ENCODE measurements at regions not wholly inside any gene's neighbourhood (a gene's known extent, or its start where the extent isn't known, plus 50 kb on each side); places are given as distances from the start of the nearest gene placed in this dataset.
"Not testable (repeated sequence)": the region's sequence is repeated elsewhere in the genome, so short reads cannot be mapped to it uniquely, and the experiment has no call there.

DNA sequence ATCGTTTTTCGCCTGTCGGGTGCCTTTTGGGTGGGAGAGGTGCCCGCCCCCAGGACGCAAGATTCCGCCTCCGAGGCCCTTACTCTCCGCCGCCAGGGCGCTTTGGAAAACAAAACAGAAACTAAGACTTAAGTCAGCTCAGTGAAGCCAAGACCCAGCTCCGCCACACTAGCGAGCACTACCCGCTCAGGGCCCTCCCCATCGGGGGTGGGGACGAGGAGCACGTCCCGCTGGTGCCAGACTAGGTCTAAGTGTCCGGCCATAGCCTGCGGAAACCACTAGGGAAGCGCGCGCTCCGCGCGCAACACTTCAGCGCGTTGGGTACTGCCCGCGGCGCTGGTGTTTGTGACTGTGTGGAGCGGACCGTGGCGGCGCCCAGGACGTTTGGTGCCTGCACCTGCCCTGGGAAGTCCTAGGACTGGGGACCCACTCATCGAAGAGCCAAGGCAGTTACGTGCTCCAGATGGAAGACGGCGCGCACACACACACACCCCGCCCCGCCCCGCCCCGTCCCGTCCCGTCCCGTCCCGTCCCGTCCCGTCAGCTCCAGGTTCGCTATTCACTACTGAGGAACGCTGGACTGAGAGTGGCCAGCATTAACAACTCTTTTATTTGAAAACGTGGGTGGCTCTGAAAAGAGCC is 57.6 kb upstream of the BOLA1 start:
- CTCF ChIA-PET; POLR2A ChIA-PET (ENCODE audit: low non-redundant PET); DNase-seq (ENCODE audit: low spot score); H3K27ac ChIP-seq: not testable (repeated sequence)

DNA sequence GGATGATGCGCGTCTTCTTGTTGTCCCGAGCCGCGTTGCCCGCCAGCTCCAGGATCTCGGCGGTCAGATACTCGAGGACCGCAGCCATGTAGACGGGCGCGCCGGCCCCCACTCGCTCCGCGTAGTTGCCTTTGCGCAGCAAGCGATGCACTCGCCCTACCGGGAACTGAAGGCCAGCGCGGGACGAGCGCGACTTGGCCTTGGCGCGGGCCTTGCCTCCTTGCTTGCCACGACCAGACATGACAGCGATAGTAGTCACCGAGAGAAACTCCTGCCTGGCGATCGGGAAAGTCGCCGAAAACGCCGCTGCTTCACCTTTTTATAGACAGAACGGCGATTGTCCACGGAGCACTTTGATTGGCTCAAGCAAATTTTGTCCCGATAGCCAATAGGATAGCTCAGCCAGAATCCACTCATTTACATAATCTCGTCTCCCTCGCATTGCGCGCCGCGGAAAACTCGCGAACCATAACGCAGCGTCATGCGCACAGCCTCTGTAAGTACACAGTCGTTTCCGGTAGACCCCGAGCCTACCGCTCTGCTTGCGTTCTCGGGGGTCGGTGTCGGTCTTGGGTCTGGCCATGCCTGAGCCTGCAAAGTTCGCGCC is 56.8 kb upstream of the BOLA1 start:
- H3K27ac ChIP-seq; CTCF ChIA-PET; POLR2A ChIA-PET (ENCODE audit: low non-redundant PET); DNase-seq (ENCODE audit: low spot score): not testable (repeated sequence)

DNA sequence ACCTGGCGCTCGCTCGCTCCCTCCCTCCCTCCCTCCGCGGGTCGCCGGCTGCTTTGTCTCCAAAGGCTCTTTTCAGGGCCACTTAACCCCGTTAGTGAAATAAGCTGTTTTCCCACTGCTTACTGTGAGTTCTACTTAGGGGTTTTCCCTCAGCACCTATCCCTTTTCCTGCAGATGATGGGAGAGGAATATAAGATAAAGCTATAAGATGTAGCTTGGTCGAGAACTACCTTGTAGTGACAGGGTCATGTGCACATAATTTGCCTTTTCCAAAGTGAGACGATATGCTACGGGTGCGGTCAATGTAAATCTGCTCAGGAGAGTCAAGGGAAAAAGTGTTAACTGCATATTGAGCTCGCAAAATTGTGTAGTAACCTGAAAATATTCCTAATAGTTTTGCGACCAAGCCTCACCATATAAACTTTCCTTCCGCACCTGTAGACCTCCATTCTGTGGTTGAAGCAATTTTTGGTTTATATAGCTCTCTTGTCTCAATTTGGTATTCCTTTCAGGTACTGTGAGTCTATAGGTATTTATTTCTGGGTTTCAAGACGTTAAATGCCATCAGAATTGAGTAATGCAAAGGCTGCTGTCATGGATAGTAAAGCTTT is 55.8 kb upstream of the BOLA1 start:
- ChIA-PET CTCF (no interaction called here), POLR2A (ENCODE audit: low non-redundant PET) (interaction anchor here (0.8 to 1.1 kb wide), 2 partner anchors 44 to 85 kb away, joined by 3 to 7 read pairs; a partner anchor contains a TSS)
- H3K27ac ChIP-seq: peak overlapping the region; percentile 86
- TF ChIP-seq, protein P1, sequence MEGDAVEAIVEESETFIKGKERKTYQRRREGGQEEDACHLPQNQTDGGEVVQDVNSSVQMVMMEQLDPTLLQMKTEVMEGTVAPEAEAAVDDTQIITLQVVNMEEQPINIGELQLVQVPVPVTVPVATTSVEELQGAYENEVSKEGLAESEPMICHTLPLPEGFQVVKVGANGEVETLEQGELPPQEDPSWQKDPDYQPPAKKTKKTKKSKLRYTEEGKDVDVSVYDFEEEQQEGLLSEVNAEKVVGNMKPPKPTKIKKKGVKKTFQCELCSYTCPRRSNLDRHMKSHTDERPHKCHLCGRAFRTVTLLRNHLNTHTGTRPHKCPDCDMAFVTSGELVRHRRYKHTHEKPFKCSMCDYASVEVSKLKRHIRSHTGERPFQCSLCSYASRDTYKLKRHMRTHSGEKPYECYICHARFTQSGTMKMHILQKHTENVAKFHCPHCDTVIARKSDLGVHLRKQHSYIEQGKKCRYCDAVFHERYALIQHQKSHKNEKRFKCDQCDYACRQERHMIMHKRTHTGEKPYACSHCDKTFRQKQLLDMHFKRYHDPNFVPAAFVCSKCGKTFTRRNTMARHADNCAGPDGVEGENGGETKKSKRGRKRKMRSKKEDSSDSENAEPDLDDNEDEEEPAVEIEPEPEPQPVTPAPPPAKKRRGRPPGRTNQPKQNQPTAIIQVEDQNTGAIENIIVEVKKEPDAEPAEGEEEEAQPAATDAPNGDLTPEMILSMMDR (conservative IDR thresholded peaks at IDR 0.05; ENCODE audit: low read depth): no peak
- DNase-seq (ENCODE audit: low spot score): no peak

DNA sequence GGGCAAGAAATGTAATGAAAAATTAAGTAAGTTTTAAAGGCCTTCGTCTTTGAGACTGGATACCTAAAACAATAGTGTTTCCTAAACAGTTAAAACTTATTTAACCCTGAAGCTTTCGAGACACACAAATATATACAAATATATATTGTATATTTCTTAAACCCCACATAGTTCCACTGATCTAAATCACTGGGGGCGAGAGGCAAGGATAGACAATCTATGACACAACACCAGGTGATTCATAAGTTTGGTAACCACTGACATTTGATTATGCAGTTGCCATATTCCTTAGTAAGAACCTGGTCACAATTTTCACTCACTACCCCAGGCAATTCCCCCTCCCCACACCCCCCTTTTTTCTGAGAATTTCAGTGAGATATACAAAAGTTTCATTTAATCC is 55.3 kb upstream of the BOLA1 start:
- ChIA-PET CTCF (no interaction called here), POLR2A (ENCODE audit: low non-redundant PET) (interaction anchor here (0.8 to 1.1 kb wide), 2 partner anchors 43 to 84 kb away, joined by 3 to 7 read pairs; a partner anchor contains a TSS)
- TF ChIP-seq, protein P1 (conservative IDR thresholded peaks at IDR 0.05; ENCODE audit: low read depth): no peak
- DNase-seq (ENCODE audit: low spot score): peak; percentile 35
- no peak overlapping the region for H3K27ac ChIP-seq

DNA sequence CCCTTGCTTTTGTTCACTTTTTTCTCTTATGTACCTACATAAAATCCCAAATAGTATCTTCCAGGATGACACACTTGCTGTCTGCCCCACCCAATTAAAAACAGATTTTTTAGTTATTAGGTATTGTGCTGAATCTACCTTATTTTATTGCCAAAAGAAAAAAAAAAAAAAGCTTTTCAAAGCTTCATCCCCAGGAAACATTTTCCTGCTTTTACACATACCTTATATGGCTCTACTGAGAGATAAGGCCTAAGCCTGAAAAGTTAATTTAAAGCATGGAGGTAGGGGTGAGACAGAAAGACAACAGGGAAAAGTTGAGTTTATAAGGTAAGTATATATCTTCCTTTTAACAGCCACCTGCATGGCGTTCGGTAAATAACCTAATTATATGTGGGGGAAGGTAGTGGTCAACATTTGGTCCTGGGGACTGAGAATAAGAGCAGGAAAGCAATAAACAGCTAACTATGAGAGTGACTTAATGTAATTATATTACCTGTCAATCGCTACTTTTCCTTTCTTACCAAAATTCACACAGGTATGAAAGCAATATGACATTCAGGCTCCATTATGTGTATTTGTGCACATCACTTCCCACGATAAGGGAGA is 54.6 kb upstream of the BOLA1 start:
- DNase-seq (ENCODE audit: low spot score): no peak
- POLR2A ChIA-PET (ENCODE audit: low non-redundant PET): no interaction called here
- CTCF ChIA-PET: no interaction called here

DNA sequence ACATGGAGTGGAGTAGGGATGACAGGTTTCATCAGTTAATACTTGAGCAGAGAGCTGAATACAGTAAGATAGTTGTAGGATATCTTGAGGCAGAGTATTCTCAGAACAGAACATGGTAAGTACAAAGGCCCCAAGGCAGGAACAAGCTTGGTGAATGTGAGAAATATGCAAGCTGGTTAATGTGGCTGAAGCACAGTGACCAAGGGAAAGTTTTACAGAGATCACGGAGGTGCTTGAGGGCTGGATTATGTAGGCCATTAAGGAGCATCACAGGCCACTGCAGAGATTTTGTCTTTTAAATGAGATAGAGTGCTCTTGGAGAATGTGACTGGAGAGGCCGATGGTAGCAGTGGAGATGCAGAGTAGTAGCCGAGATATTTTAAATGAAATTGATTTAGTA is 54.0 kb upstream of the BOLA1 start:
- no peak overlapping the region for H3K27ac ChIP-seq
- ChIA-PET CTCF (no interaction called here), POLR2A (ENCODE audit: low non-redundant PET) (no interaction called here)
- no peak for DNase-seq (ENCODE audit: low spot score)
- TF ChIP-seq, protein P1 (conservative IDR thresholded peaks at IDR 0.05; ENCODE audit: low read depth): no peak

More for the DNA sequence above, 54.6 kb upstream of the BOLA1 start:
- TF ChIP-seq, protein P1 (conservative IDR thresholded peaks at IDR 0.05; ENCODE audit: low read depth): no peak
- no peak overlapping the region for H3K27ac ChIP-seq

DNA sequence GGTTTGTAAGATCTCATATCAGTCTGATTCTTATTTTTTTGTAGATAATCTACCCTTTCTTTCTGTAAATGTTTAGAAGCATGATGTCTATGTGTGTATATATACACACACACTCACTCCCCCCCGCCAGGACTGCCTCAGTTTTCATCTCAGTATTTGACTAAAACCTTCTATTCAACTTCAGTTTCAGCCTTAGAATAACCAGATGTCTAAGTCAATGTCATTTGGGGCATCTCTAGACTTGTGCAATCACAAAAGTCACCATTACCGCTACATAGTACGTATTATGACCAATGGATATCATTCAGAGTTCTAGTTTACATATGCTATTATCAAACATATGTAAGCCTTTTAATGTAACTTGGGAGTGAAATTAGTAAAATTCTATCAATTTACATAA is 53.3 kb upstream of the BOLA1 start:
- TF ChIP-seq, protein P1 (conservative IDR thresholded peaks at IDR 0.05; ENCODE audit: low read depth): no peak
- H3K27ac ChIP-seq: no peak overlapping the region
- ChIA-PET CTCF (no interaction called here), POLR2A (ENCODE audit: low non-redundant PET) (no interaction called here)
- no peak for DNase-seq (ENCODE audit: low spot score)
